ENCODE measurements at regions not wholly inside any gene's neighbourhood (a gene's known extent, or its start where the extent isn't known, plus 50 kb on each side); places are given as distances from the start of the nearest gene placed in this dataset.

DNA sequence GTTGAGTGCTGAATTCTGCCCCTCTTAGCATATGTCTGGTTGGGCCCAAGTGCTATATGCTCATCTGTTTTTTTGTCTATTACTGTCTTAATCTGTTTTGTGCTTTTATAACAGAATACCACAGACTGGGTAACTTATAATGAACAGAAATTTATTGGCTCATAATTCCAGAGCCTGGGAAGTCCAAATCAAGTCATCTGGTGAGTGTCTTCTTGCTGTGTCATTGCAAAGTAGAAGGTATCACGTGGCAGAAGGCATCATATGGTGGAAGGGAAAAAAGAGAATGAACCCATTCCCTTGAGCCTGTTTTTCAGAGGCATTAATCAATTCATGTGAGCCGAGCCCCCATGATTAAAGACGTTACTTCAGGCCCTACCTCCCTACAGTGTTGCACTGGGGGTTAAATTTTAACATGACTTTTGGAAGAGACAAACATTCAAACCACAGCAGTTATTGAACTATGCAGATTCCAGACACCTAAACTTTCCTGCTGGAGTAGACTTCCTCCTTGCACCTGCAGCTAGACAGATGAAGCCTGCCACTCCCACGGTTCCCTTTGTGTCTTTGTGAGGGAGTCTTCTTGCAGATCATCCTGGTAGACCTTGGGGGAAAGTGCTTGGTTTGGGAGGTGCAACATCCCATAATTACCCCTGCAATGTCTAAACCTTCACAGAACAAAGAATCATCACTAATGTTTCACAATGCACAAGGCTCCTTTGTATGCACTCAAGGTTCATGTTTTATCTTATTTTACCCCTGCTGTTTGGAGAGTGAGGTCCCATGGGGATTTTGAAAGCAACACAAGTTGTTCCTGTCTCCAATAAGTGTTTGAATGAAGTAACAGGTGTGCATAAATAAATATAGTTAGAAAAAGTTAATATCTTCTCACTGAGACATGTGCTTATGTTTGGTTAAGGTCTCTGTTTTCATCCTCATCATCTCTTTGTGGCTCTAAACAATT, 64.7 kb upstream of the XCR1 start:
- no peak for TF ChIP-seq ZFX (IDR thresholded peaks at IDR 0.05)
- TF ChIP-seq, protein P1, sequence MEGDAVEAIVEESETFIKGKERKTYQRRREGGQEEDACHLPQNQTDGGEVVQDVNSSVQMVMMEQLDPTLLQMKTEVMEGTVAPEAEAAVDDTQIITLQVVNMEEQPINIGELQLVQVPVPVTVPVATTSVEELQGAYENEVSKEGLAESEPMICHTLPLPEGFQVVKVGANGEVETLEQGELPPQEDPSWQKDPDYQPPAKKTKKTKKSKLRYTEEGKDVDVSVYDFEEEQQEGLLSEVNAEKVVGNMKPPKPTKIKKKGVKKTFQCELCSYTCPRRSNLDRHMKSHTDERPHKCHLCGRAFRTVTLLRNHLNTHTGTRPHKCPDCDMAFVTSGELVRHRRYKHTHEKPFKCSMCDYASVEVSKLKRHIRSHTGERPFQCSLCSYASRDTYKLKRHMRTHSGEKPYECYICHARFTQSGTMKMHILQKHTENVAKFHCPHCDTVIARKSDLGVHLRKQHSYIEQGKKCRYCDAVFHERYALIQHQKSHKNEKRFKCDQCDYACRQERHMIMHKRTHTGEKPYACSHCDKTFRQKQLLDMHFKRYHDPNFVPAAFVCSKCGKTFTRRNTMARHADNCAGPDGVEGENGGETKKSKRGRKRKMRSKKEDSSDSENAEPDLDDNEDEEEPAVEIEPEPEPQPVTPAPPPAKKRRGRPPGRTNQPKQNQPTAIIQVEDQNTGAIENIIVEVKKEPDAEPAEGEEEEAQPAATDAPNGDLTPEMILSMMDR (conservative IDR thresholded peaks at IDR 0.05) = no peak
- no peak overlapping the region for H3K27ac ChIP-seq

DNA sequence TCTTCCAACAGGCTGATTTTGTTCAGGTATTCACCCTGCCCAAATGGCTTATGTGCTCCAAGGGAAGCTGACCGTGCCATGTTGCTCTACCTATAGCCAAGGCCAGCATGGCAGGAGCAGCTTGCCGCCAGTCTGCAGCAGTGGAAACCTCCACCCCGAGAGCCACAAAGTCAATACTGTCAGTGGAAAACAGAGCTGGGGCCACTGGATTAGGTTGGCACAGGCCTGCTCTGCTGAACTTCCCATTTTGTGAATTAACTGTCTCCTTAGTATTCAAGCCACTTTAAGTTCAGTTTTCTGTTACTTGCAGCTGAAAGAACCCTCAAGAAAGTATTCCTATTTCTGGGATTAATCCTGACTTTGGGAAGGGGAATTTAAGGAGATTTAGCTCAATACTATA, 63.8 kb upstream of the XCR1 start:
- no peak overlapping the region for H3K27ac ChIP-seq
- TF ChIP-seq, protein P1 (conservative IDR thresholded peaks at IDR 0.05) = no peak
- TF ChIP-seq ZFX (IDR thresholded peaks at IDR 0.05) = no peak

DNA sequence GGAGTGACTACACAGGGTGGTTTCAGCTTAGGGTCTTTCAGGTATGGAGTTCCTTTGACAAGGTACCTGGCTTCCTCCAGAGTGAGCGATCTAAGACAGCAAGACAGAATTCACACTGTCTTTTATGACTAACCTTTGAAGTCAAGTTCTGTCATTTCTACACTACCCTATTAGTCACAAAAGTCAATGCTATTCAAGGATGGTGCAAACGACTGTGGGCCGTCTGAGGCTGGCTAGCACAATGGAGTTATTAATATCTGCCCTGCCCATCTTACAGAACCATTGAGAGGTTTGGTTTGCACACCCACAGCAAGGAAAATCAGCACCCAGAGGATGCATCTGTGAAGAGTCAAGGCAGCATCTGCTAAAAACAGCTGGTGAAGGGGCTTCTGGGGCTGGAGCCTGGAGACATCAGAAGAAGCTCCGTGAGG, 62.9 kb upstream of the XCR1 start:
- H3K27ac ChIP-seq = no peak overlapping the region
- TF ChIP-seq, protein P1 (conservative IDR thresholded peaks at IDR 0.05) = no peak
- TF ChIP-seq ZFX (IDR thresholded peaks at IDR 0.05) = no peak

DNA sequence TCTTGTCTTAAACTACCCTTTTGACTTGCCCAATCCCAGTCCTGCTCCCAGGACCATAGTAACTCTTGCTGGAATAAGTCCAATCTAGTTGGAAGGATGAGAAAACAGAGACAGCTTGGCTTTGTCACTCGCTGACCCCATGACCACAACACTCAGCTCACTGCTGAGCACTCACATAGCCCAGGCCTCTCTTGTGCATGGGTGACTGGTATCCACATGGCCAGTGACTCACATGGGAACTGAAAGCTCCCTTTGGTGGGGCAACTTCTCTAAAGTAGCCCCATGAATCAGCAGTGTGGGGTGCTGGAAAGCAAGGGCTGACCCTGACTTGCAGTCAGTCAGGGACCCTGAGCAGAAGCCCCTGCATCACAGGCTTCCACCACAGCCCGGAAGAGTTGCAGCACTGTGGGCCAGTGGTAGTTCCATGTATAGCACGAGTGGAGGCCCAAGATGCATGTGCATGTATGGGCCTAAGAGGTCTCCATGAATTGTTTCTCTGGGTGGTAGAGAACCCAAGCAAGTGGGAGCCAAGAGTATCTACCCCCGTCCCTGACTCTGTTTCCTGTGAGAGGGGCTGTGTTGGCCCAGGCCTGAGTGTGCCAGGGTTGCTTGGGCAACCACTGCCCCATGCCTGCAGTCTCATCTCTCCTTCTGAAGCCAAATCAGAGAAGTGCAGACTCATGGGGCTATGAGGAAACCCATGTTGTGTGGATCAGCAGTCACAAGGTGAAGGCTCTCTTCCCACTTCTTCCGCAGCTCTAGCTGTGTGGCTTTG, 62.1 kb upstream of the XCR1 start:
- TF ChIP-seq ZFX (IDR thresholded peaks at IDR 0.05) = no peak
- TF ChIP-seq, protein P1 (conservative IDR thresholded peaks at IDR 0.05) = no peak
- no peak overlapping the region for H3K27ac ChIP-seq

DNA sequence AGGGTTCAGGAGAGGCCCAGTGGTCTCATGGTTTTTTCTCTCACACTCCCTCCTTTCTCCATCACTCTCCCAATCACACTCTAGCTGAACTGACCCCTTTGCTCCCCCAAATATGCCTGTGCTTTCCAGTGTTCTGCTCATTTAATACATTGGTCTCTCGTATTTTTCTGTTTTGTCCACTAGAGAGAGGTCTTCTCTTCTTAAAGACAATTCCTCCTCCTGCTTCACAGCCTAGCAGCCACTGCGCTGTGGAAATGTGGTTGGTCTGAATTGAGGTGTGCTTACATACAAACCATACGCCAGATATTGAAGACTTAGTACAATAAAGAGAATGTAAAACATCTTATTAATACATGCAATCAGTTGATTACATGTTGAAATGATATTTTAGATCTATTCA, 60.6 kb upstream of the XCR1 start:
- TF ChIP-seq, protein P1 (conservative IDR thresholded peaks at IDR 0.05) = peak; percentile 21
- no peak for TF ChIP-seq ZFX (IDR thresholded peaks at IDR 0.05)
- H3K27ac ChIP-seq = no peak overlapping the region

DNA sequence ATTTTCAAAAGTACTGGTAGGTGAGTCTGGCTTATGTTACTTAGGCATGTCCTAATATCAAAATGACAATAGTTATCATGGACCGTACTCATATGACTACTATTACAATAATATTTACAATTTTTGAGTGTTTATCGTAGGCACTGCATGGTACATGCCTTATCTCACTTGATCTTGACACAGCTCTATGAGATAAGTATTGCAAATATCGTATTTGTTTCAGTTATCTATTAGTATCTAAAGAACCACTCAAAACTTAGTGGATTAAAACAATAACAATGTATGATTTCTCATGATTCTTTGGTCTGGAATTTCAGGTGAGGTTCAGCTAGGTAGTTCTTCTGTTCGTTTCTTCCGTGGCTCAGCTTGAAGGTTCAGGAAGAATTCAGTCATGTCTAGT, 59.7 kb upstream of the XCR1 start:
- H3K27ac ChIP-seq = no peak overlapping the region
- TF ChIP-seq, protein P1 (conservative IDR thresholded peaks at IDR 0.05) = no peak
- TF ChIP-seq ZFX (IDR thresholded peaks at IDR 0.05) = no peak

- H3K27ac ChIP-seq = no peak overlapping the region
- TF ChIP-seq, protein P1 (conservative IDR thresholded peaks at IDR 0.05) = no peak
- no peak for TF ChIP-seq ZFX (IDR thresholded peaks at IDR 0.05)
Observed at GRCh38 chr3:46086083-46086437, 58.8 kb upstream of the XCR1 start.
